GM12891 (cell line): ENCODE measurements at regions not wholly inside any gene's neighbourhood (a gene's known extent, or its start where the extent isn't known, plus 50 kb on each side); places are given as distances from the start of the nearest gene placed in this dataset.

Source experiments
- POLR2A ChIP-seq: IDR thresholded peaks from 2 replicates; pipeline ENCODE4 v1.6.1; 2011; ENCODE audit warnings: low read depth, low read length, control low read depth
- SPI1 ChIP-seq: IDR thresholded peaks from 2 replicates; pipeline ENCODE4 v1.6.1; 2011; ENCODE audit warnings: low read depth, low read length, control low read depth
- TAF1 ChIP-seq: IDR thresholded peaks from 2 replicates; pipeline ENCODE4 v1.6.1; 2011; ENCODE audit warnings: low read depth, low read length, control low read depth

DNA sequence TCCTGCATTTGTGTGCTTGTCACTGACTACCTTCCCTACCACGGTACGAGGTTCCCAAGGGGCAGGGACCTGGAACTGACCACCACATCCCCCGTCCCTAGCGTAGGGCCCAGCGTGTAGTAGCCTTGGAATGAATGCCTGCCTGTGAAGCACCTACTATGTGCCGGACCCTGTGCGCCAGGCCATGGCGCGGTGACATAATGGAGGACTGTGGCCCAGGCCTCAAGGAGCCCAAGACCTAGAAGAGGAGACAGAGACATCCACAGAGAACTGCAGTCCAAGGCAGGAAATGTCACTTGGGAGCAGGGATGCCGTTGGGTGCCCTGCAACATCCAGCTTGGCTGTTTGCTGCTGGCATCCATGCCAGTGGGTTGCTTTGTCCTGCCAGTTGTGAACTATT, 71.9 kb upstream of the SLC6A6 start:
- TF ChIP-seq POLR2A: no peak
- TF ChIP-seq TAF1: no peak
- no peak for TF ChIP-seq SPI1
